OCI-M1 (cell line): ENCODE measurements at regions not wholly inside any gene's neighbourhood (a gene's known extent, or its start where the extent isn't known, plus 50 kb on each side); places are given as distances from the start of the nearest gene placed in this dataset.
"Not testable (repeated sequence)": the region's sequence is repeated elsewhere in the genome, so short reads cannot be mapped to it uniquely, and the experiment has no call there.

Experiments
- DNase-seq: peaks from one replicate; lab custom pipeline; 2025; lab: John Stamatoyannopoulos, UW

DNA sequence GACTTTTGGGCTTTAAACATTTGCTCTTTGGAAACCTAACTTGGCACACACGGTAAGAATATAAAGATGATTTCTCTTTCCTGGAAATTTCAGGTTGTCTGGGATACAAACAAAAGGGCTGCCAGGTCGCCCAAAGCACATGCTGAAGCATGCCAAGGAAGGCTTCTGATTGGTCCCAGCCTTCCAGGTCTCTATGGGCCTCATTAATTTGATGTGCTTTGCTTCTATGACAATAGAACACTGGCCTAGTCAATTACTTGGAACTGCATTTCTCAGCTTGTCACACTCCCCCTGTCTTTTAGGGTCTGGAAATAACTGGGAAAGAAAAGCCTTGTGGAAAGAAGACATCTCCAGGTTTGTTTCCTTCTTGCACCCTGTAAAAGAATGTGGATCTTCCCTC lies 228.9 kb downstream of the ADCYAP1 start:
- DNase-seq, result no peak

DNA sequence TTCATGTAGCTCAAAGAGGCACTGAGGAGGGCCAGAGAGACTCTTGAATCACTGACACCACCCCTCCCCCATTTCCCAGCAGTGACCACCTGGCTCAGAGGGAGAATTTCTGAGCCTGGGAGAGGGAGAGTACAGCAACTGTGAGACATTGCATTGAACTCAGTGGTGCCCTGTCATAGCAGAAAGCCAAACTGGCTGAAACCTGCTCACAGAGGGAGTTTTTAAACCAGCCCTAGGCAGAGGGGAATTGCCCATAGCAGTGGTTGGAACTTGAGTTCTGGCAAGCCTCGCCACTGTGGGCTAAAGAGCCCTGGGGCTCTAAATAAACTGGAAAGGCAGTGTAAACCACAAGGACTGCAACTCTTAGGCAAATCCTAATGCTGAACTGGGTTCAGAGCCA lies 243.1 kb downstream of the ADCYAP1 start:
- DNase-seq, result no peak

DNA sequence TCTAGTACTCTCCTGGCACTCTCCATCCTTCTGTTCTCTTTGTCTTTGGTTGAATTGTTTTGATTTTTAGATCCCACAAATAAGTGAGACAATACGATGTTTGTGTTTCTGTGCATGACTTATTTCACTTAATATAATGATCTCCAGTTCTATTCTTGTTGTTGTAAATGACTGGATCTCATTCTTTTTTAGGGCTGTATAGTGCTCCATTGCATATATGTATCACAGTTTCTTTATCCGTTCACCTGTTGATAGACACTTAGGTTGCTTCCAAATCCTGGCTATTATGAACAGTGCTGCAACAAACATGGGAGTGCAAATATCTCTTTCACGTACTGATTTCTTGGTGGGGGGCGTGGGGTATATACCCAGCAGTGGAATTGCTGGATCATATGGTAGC lies 245.0 kb downstream of the ADCYAP1 start:
- no peak for DNase-seq

DNA sequence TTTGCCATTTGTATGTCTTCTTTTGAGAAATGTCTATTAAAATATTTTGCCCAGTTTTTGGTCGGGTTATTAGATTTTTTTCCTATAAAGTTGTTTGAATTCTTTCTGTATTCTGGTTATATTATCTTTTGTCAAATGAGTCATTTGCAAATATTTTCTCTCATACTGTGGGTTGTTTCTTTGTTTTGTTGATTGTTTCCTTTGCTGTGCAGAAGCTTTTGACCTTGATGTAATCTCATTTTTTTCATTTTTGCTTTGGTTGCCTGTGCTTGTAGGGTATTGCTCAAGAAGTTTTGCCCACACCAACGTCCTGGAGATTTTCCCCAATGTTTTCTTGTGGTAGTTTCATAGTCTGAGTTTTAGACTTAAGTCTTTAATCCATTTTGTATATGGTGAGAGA lies 245.7 kb downstream of the ADCYAP1 start:
- no peak for DNase-seq

DNA sequence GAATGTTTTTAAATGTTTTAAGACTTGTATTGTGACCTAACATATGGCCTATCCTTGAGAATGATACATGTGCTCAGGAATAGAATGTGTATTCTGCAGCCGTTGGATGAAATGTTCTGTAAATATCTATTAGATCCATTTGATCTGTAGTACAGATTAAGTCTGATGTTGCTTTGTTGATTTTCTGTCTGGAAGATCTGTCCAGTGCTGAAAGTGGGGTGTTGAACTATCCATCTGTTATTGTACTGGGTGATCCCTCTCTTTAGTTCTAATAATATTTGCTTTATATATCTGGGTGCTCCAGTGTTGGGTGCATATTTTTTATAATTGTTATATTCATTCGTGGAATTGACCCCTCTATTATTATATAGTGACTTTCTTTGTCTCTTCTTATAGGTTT lies 248.3 kb downstream of the ADCYAP1 start:
- not testable (repeated sequence) for DNase-seq

DNA sequence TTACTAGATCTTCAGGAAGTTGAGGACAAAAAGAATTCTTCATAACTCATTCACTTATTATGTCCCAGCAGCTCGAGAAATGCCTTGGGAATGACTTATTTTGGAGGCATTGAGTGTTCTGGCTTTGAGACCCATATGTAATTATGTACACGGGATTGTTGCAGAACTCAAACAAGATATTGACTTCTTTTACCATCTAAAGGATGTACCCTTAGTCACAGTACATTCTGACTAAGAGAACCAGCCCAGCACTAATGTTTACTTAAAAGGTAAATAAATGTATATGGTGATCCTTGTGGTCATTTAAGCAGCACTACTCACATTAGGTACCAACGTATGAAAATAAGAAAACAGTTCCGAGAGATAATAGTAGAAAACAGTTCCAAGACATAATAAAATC lies 268.9 kb downstream of the ADCYAP1 start:
- no peak for DNase-seq

DNA sequence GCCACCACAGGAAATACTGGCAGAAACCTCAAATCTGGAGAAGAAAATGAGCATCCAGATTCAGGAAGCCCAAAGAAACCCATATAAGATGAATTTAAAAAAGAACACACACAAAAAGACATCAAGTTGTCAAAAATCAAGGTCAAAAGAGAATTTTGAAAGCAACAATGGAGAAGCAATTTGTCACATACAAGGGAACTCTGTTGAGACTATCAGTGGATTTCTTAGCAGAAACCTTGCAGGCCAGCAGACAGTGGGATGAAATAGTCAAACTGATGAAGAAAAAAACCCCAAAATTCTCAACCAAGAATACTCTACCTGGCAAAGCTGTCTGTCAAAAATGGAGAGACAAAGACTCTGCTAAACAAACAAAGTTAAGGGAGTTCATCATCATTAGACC lies 272.6 kb downstream of the ADCYAP1 start:
- DNase-seq, result no peak

DNA sequence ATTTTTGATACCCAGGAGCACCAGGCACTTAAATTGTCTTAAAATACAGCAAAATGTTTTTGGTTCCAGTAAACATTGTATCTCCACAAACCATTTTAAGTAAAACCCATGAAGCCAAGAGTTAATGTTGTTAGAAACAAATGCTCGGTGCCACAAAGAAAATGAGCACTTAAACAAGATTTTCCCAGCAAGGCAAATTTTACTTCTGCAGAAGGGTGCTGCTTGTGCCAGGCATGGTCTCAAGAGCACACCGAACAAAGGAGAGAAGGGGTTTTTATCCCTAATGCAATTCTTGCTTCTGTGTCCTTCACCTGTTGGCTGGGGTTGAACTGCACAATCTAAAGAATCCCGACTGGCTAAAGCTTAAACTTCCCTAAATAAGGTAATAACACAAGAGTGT lies 286.7 kb downstream of the ADCYAP1 start:
- DNase-seq, result no peak

DNA sequence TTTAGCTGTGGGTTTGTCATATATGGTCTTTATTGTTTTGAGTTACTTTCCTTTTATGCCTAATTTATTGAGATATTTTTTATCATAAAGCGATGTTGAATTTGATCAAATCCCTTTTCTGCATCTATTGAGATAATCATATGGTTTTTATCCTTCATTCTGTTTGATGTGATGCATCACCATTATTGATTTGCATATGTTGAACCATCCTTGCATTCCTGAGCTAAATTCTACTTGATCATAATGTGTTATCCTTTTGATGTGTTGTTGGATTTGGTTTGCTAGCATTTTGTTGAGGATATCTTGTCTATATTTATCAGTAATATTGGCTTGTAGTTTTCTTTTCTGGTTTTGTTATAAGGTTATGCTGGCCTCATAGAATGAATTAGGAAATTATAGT lies 308.5 kb downstream of the ADCYAP1 start:
- no peak for DNase-seq

DNA sequence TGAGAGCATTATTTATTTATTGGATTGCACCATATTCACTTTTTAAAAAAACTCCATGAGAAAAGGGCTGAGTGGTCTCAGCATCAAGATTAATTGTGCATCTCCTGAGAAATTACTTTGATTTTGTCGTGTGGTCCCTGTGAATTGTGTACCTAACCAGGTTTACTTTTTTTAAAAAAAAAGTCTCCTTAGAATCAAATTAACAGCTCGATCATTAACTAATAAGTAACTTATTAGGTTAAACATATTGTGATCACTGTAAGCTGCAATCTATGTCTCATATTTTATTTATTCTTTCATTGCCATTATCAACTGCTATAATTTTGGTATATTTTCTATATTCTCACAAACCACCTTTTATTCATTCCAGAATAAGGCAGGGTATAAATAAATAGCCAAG lies 318.2 kb downstream of the ADCYAP1 start:
- DNase-seq, result no peak

DNA sequence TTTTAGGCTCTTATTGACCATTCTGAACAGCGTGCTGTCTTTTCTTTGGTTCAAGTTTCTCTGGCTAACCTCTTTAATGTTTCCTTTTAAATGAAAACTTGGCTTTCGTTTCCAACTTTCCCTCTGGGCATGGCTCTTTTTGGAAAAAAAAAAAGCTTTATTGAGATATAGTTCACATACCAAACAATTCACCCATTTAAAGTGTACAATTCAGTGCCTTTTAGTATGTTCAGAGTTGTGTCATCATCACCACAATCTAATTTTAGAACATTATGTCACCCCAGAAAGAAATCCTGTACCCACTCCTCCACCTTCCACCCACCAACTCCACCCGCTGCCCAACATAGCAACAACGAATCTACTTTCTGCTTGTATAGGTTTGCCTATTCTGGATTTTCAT lies 322.4 kb downstream of the ADCYAP1 start:
- DNase-seq, result peak; percentile 15

DNA sequence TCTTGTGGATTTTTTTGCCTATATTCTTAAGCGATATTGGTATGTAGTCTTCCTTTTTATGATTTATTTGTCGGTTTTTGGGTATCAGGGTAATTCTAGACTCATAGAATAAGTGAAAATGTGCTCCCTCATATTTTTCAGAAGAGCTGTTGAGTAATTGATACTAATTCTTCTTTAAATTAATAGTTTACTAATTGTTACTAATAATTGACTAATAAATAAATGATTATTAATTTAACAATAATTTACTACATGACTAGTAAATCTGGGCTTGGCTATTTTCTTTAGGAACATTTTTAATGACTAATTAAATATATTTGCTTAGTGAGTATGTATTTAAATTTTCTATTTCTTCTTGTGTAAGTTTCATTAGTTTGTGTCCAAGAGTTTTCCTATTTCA lies 325.0 kb downstream of the ADCYAP1 start:
- DNase-seq, result no peak

DNA sequence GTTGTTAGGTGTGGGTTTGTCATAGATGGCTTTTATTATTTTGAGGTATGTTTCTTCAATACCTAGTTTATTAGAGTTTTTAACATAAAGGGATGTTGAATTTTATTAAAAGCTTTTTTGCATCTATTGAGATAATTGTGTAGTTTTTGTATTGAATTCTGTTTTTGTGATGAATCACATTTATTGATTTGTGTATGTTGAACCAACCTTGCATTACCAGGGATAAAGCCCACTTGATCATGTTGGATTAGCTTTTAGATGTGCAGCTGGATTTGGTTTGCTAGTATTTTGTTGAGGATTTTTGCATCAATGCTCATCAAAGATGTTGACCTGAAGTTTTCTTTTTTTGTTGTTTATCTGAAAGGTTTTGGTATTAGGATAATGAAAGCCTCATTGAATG lies 328.2 kb downstream of the ADCYAP1 start:
- DNase-seq, result no peak

DNA sequence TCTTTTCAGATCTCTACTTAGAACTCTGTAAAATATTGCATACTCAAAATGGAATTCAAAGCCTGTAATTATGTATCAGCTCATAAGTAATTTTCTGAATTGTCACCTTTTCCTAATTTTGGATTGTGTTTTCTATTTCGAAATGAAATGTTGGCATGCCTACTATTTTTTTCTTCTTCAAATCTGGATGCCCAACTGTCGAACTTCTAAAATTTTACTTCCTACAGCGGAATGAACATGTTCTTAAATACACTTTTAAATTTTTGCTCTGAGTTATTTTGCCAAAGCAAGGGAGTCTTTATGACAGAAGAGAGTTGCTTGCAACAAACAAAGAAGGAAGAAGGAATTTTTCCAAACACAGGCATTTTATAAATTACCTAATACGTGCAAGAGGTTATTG lies 336.0 kb downstream of the ADCYAP1 start:
- no peak for DNase-seq

DNA sequence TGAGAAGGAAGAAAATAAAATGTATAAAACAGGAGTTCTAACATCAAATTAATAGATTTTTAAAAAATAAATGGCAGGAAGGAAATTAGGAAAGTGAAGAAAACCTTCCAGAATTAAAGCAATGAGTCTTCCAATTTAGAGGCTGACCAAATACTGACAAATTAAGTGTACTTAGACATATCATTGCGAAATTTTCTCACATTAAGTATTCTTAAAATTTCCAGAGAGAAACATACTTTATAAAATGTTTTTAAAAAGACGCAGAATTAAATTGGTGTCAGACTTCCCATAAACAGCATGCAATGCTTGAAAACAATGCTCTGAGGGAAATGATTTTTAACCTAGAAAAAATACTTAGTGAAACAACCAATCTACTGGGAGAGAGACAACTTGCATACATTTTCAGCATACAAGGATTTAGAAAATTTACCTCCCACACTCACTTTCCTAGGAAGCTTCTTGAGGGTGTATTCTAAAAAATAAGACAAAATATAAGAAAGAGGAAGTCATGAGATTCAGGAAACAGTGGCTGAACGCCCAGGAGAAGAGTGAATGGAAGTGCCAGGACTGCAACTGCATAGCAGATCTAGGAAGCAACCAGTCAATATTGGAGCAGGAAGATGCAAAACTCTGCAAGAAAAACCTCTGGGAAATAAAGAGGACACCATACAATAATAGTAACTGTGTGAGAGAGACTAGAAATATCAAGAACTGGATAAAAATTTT lies 339.9 kb downstream of the ADCYAP1 start:
- DNase-seq, result peak; percentile 48

DNA sequence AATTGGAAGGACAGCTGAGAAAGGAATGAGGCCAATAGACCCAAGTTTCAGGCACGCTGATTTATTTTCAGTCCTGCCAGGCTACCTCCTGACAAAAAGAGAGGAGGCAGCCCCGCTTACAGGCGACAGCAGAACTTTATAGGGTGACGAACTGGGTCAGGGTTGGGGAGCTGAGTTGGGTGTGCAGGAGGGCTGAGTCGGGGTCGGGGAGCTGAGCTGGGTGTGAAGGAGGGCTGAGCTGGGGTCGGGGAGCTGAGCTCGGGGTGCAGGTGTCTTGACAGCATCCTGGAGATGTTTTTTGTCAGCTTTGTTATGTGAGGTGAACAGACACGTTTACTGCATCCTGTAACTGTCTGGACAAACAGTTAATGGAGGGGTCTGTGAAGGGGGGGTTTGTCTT lies 342.2 kb downstream of the ADCYAP1 start:
- no peak for DNase-seq

DNA sequence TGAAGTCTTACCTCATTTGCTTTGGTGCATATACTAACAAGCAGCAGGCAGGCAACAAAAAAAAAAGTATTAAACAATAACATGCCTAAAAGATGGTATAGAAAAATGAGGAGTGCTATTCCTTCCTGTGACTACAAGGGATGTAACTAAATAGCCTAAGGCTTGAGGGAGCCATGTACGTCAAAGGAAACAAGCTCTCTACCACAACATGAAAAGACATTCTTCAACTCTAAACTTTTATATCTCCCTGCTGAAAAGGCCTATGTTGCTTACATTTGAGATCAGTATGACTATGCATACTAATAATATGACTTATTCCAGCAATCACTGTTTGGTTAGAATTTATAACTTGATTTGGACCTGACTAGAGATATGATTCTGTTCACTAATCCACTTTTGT lies 347.9 kb downstream of the ADCYAP1 start:
- DNase-seq, result no peak

DNA sequence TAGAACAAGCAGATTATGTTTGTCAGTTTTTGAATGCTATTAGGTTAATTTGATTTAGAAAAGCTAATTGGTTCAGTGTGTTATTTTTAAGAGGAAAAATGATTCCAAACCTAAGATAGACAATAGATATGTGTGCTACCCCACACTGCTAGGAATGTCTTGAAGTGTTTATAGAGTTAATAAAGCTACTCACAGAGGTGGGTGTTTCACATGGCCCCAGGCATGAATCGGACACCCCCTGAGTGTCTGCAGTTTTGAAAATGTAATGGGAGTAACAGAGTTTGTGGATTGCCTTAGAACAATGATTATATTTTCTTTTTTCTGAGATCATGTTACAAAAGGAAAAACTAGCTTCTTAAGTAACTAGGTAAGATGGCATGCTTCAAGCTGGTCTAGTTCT lies 348.3 kb downstream of the ADCYAP1 start:
- no peak for DNase-seq

DNA sequence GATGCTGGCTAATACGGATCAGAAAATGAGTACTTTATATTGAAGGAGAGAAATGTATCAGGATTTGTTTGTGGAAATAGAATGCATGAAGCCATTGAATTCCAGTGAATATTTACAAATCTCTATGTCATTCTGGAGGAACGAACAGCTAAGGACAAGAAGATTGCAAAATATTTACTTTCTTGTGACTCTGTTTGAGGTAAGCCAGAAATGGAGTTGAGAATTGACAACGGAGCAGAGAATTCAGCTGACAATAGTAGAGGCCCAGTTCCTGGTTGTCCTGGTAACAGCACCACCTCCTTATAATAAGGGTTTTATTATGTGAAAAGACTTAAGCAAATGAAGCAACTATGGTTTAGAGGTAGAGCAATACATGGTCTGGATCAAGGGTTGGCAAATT lies 349.2 kb downstream of the ADCYAP1 start:
- DNase-seq, result no peak

DNA sequence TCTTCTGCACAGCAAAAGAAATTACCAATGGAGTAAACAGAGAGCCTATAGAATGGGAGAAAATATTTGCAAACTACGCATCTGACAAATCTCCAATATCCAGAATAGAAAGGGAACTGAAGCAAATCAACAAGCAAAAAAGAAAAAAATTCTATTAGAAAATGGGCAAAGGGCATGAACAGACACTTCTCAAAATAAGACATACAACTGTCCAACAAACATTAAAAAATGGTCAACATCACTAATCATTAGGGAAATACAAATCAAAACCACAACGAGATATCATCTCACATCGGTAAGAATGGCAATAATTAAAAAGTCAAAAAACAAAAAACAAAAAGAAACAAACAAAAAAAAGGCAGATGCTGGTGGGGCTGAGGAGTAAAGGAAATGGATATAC lies 356.4 kb downstream of the ADCYAP1 start:
- DNase-seq, result no peak

DNA sequence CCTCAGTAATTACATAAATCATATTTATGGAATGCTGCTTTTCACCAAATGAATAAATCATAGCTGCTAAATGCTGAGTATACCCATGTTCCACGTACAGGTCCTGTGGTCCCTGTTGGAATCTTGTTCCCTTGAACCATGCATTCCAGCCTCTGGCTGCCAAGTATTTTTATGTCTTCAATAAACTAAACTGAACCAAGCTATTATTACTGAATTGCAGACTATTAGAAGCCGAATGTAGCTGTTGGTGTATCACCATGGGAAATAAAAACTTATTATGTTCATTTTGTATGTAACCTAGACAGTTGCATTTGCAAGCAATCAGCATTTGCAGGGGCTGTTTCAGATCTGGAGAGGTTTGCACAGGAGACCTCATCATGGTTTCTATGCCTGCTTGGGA lies 362.4 kb downstream of the ADCYAP1 start:
- no peak for DNase-seq

DNA sequence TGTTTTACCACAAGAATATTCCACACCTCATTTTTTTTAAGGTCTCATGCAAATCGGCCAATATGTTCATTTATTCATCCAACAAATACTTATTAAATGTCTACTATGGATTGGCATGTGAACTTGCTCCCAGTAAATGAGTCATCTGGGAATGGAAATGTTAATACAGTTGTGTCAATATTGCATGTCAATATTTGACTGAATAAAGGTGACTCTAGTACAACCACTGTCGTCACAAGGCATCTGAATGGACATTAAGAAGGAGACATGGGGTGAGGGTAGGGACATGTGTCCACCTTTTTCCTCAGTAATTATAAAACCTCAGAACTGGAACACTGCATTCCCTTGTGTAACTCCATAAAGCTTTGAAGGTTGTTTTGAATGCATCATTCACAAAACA lies 365.4 kb downstream of the ADCYAP1 start:
- no peak for DNase-seq

DNA sequence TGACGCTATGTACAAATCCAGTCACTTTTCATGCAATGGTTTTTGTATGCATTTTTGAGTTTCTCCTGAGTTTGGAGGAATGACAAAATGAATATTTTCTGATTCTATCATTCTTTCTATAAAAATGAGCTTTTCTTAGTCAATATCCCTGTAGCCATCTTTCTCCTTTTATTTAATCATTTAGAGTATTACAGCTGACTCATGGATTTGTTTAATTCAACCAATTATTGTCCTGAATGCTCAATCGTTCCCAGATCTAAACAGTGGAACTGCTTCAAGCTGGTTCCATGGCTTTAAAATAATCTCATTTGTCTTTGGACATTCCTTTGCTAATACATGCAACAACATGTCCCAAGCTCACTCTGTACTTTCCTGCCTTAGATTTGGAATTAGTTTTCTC lies 368.8 kb downstream of the ADCYAP1 start:
- DNase-seq, result no peak

DNA sequence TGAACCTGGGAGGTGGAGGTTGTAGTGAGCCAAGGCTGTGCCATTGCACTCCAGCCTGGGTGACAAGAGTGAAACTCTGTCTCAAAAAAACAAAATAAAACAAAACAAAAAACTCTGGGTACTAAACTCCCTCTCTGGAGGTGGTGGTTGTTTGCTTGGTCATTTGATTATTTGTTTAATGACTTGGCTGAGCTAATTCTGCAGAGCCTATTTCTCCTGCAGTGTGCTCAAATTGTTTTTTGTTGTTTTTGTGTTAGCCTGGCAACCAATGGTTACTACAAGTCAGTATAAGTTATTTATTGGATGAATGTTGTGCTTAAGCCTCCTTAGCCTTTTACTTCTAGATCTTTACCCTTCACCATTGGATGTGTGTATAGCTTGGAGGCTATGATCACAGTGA lies 387.5 kb downstream of the ADCYAP1 start:
- no peak for DNase-seq

DNA sequence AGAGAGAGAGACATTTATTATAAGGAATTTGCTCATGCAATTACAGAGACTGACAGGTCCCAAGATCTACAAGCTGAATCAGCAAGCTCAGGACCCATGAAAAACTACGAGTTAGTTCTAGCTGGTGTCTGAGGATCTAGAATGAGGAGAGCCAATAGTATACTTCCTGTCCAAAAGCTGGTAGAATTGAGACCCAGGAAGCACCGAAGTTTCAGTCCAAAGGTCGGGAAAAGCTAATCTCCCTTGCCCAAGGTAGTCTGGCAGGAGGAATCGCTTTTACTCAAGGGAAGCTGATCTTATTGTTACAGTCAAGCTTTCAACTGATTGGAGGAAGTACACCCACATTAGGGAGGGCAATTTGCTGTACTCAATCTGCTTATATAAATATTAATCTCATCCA lies 389.6 kb downstream of the ADCYAP1 start:
- DNase-seq, result no peak
